ENCODE measurements at regions not wholly inside any gene's neighbourhood (a gene's known extent, or its start where the extent isn't known, plus 50 kb on each side); places are given as distances from the start of the nearest gene placed in this dataset.
"Not testable (repeated sequence)": the region's sequence is repeated elsewhere in the genome, so short reads cannot be mapped to it uniquely, and the experiment has no call there.

DNA sequence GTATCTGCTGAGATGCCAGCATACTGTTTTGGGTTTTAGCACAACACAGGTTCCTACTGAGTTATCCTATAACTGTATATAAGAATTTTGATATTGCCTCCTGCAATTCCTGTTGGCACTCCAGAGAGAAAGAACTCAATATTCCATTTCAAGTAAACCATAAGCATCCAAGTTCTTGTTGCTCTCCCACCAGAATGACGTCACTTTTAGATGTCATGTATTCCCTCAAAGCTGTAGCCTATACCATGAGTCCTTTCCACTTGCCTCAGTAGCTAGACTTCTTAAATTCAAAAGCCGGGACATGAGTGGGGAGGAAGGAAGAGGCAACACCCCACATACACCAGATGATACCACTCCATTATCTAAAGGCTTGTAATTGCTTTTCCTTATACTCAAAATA lies 171.5 kb downstream of the ALDH8A1 start:
- no peak for DNase-seq

DNA sequence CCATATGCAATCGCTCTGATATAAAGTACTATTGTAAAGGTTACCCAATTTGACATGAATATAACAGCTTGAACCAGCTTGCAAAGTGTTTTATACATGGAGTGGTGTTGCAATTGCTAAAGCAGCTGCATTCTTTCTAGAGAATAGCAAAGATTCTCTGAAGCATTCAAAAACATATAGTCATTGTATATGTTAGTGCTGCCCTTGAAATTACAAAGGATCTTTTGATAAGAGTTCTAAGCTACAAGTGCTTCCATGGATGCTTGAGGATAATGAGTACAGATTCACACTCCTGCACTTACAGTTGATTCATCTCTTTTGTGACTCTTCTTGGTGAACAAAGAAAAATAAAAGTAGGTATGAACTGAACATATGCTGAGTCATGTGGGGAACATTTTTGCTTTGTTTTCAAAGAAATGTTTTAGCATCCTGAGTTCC lies 175.7 kb downstream of the ALDH8A1 start:
- DNase-seq, result no peak

DNA sequence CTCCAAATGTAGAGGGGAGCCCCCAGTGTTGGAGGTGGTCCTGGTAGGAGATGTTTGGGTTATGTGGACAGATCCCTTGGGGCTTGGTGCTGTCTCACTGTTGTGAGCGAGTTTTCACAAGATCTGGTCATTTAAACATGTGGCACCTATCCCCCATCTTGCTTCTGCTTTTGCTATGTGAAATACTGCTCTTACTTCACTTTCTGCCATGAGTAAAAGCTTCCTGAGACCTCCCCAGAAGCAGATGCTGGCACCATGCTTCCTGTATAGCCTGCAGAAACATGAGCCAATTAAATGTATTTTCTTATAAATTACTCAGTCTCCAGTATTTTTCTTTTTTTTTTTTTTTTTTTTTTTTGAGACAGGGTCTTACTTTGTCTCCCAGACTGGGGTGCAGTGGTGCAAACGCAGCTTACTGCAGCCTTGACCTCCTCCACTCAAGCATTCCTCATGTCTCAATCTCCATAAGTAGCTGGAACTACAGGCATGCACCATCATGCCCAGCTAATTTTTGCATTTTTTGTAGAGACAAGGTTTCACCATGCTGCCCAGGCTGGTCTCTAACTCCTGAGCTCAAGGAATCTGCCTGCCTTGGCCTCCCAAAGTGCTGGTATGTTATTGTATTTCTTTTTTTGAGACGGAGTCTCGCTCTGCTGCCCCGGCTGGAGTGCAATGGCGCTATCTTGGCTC lies 177.1 kb downstream of the ALDH8A1 start:
- DNase-seq, result no peak

DNA sequence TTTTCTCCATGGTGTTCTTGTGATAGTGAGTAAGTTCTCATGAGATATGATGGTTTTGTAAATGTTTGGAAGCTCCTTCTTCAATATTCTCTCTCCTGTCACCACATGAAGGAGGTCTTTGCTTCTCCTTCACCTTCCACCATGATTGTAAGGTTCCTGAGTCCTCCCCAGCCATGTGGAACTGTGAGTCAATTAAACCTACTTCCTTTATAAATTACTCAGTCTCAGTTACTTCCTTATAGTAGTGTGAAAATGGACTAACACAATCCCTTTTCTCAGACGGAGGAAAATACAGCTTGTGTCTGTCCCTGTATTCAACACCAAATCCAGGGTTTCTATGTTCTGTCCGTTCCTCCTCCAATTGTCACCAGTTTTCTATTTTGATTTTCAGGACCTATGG lies 181.0 kb downstream of the ALDH8A1 start:
- no peak for DNase-seq

DNA sequence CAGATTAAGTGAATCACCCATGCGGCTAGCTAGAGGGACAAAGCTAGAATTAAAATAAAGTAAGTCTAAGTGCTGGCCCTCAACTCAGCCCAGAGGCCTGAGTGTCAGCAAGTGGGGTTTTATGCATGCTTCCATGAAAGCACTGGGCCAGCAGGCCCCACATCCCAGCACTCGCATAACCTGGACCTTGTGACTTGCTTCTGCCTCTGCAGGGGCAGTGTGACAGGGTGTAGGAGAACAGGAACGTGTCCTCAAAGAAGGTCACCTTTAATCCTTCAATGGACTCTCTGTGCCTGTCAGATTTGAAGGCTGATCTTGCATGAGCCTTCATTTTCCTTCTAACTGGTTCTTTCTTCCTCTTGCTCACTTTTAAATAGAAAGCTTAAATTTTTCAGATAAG lies 183.4 kb downstream of the ALDH8A1 start:
- no peak for DNase-seq

DNA sequence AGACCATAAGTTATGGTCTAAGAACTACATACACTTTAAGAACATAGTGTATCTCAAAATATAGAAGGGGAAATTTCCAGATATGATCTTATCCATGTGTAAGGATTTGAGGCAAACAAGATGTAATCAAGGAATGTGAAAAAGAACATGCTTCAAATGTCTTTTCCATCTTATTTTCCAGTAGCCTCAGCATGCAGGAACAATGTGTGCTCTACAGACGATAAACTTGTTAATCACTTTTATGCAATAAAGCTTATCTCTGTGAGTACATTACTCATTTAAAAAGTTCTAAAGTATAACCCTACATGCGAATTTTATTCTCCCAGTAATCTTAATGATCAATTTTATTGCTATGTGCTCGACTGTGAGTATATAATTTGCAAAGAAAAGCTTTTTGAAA lies 185.2 kb downstream of the ALDH8A1 start:
- no peak for DNase-seq

DNA sequence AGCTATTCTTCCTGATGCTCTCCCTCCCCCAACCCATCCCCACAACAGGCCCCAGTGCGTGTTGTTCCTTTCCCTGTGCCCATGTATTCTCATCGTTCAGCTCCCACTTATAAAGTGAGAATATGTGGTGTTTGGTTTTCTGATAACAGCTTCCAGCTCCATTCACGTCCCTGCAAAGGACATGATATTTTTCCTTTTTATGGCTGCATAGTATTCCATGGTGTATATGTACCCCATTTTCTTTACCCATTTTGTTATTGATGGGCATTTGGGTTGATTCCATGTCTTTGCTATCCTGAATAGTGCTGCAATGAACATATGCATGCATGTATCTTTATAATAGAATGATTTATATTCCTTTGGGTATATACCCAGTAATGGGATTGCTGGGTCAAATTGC lies 186.3 kb downstream of the ALDH8A1 start:
- not testable (repeated sequence) for DNase-seq

DNA sequence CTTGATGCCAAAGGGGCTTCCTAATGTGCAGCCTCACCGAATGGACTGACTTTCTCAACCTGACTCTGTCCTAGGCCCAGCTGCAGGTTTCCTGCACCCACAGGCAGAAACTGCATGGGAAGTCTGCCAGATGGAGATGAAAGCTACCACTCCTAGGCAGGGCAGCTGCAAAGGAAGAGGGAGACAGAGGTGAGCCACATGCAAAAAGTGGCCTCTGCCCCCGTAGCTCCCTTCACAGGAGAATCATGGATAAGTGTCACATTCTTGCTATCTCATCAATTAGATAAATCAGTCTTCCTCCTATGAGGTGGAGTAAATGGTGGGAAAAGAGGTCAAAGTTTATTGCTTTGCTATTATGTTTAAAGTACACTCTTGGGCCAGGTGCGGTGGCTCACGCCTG lies 191.3 kb downstream of the ALDH8A1 start:
- no peak for DNase-seq

DNA sequence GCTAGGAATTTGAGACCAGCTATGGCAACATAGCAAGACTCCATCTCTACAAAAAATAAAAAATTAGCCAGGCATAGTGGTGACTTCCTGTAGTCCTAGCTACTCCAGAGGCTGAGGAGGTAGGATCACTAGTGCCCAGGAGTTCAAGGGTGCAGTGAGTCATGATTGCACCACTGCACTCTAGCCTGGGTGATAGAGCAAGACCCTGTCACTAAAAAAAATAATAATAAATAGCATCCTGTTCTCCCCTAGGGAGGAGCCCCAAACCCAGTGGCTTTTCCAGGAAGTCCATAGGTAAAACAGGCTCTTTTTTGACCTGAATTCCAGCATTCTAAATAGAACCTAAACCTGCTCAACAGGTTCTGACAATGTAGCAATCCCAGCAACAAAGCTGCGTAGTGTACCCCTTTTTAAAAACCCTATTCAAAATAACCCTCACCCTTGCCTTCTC lies 192.0 kb downstream of the ALDH8A1 start:
- no peak for DNase-seq

DNA sequence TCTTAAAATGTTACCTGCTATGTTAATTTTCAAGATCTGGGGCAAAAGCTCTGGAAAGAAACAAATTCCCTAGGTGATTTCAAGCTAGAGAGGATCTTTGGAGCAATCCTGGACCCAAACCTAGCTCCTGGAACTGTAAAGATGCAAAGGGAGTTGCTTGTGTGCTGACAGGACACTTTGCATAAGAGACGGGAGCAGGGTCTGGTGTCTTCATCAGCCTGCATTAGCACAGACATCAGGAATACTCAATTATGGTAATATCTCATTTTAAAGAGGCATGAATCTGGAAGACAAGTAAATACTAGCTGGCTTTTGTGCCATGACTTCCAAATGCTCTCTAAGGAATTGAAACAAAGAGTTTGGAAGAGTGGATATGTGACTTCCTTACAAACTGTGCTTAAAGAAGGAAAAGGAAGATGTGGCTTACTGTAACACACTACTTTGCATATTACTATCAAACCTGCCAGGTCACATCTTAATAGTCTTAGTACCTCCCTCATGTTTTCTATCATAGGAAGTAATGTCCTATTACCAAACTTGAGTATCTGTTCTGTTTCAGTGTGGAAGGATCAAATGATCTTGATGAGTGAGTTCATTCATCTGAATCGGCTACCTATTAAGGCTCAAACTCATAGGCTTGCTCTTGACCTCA lies 193.4 kb downstream of the ALDH8A1 start:
- DNase-seq, result no peak

DNA sequence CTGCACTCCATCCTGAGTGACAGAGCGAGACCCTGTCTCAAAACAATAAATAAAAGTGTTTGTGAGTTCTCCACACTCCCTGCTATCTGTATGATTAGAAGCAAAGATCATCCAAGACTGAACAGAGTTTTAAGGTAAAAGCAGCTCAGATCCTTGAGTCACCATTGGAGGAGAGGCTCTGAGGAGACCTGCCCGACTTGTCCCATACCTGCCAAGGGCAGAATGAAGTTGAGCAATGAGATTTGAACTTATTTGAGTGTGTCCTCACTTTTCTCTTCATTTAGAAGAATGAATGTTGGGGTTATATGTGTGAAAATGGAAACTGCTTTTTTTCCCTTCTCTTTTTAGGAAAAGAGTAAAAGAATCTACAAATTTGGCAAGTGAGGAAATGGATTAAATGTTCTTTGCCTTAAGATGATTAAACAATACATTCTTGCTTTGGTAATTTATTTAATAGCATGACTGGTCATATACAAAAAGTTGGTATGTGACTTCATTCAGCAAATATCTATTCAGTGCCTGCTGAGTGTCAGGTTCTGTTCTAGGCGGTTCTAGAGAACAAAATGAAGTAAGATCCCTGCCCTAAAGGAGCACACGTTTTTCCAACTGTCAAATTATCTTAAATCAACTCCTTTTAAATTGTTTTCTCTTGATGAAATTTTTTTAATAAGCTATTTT lies 195.7 kb downstream of the ALDH8A1 start:
- no peak for DNase-seq

DNA sequence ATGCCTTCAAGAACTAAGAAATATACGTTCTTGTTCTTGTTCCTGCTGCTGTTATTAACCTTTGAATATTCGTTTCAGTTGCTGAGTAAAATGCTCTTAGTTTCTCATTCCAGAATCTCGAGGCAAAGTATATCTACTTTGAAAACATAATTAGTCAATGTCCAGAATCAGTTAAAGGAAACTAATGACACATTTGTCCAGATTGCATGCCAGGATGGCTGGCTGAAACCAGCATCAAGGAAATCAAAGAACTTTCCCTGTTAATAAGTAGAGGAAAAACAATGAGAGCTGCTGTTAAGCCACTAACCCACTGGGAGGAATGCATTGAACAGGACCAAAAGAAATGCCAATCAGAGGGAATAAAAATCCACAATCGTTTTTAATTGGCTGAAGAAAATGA lies 196.9 kb downstream of the ALDH8A1 start:
- no peak for DNase-seq

DNA sequence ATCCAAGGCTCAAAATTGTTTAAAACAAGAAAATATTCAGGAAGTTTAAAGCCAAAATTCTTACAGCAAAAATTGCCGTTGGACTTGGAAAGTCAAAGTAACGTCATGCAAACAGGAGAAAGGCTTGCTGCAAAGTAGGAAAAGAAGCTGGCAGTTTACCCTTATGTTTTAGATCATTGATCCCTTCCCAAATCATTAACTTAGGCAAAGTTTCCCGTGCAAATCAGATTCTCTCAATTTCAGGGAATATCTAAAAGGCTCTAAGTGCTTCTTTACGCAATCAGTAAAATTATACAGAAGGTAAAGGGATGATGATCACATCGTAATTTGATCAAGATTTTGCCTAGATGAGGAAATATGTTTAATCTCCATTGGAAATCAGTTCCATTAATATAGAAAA lies 197.5 kb downstream of the ALDH8A1 start:
- no peak for DNase-seq

DNA sequence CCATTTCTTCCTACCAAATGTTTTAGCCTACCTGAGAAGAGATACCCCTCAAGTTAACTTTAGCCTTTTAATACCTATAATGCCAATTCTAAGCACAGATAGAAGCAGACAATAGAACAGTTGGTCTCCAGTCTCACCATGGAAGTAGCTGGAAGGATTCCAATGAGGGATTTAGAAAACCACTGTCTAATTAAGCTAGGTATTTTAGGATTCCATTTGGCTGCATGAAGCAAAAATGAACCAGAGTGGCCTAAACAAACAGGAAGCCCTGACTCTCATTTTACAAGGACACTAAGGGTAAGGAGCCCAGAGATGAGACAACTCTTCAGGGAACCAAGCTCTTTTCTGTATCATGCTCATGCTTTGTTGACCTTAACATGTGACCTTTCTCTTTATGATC lies 199.2 kb downstream of the ALDH8A1 start:
- DNase-seq, result no peak

DNA sequence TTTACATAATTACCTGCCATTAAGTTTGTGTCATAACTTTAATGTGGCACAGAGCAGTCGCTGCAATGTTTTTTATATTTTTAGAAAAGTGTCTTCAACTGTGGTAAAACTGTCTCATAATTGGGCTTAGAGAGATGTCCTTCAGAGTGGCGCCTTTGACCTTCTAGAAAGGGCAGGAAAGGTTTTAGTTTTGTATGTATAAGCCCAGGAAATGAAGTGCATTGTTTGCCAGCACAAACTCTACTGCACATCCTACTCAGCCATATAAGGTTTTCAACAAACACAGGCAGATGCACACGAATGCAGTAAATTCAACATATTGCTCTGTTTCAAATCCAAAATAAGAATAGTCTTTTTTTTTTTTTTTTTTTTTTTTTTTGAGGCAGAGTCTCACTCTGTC lies 201.4 kb downstream of the ALDH8A1 start:
- DNase-seq, result no peak

DNA sequence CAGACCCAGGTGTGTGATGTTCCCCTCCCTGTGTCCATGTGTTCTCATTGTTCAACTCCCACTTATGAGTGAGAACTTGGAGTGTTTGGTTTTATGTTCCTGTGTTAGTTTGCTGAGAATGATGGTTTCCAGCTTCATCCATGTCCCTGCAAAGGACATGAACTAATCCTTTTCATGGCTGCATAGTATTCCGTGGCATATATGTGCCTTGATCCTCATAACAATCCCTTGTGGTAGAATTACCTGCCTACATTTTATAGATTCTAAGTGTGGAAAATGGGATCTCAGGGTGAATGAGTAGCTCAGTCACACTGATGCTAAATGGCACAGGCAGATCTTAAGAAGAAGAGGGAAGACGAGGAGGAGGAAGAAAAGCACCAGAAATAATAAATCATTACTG lies 202.7 kb downstream of the ALDH8A1 start:
- not testable (repeated sequence) for DNase-seq

DNA sequence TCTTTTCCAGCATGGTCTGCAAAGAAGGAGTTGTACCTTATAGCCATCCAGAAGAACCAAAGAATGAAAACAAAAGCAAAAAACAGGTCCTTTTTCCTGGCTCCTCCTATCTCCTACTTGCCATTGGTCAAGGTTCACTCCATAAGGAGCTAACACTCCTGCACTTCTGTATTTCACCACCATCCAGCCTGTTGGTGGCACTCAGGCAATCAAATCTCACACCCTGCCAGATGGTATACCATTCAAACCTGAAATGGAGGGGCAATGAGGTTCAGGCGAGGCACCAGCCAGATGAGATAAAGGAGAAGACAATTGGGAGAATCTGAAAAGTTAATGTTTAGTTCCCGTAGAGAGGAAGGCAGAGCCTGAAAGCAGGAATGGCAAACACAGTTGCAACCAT lies 203.8 kb downstream of the ALDH8A1 start:
- no peak for DNase-seq

DNA sequence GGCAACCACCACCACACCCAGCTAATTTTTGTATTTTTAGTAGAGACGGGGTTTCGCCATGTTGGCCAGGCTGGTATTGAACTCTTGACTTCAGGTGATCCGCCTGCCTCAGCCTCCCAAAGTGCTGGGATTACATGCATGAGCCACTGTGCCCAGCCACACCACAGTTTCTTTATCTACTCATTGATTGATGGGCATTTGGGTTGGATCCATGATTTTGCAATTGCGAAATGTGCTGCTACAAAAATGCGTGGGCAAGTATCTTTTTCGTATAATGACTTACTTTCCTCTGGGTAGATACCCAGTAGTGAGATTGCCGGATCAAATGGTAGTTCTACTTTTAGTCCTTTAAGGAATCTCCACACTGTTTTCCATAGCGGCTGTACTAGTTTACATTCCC lies 204.7 kb downstream of the ALDH8A1 start:
- not testable (repeated sequence) for DNase-seq

DNA sequence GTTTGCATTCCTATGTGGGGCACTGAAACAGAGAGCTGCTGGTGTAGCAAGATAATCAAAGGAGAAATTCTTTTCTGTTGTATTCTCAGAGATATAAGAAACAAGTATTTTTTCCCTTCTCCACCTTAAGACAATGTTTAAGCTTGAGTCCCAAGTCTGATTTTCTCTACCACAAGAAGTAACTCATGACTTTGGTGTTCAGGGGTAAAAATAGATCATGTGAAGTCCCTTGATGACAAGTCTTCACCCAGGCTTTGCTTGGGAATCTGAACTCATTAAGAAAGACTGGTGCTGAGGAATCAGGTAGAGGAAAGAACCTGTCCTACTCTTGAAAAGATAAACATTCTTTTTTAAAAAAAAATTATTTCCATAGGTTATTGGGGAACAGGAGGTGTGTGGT lies 205.6 kb downstream of the ALDH8A1 start:
- no peak for DNase-seq

DNA sequence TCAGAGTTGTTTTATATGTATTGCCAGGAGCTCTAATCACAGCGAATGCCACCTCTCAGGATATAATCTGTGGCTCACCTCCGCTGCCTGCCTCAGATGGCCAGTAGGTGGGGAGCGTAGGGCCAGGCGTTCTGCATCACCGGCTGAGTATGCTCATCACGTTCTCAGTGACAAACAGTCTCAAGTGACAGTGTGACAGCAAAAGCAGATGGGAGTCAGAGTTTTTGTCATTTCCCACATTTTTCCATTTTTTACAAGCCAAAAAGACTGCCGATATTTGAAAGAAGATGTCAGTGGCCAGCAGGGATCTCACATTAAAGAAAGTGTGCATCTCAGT lies 208.7 kb downstream of the ALDH8A1 start:
- DNase-seq, result no peak

DNA sequence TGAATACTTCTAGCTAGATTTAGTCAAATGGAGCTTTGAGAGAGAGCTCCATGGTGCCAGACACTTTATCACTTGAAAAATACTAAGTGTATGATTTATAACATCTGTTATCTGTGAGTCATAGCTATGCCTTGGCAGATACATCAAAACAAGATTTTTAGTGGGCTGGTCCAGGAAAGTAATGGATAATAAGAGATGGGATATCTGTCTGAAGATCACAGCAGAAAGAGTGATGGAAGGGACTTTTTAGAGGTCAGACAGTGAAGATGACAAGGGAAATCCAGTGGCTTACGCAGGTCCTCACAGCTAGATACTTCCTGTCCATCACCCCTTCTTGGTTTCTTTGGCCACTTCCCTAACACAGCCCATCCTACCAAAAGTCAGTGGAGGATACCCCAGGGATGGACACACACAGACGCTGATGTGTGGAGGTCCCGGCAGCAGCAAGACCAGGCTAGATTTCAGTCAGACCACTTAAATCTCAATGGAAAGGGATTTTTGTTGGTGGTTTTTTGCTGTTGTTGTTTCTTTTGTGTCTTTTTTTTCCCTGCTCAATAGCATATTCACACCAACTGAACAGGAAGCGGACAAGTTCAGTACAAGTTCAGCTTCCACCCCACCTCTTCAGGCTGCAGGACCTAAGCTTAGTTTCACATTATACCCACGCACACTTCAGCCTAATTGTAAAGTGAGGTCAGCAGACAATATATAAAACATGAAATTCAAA lies 209.3 kb downstream of the ALDH8A1 start:
- DNase-seq, result no peak

DNA sequence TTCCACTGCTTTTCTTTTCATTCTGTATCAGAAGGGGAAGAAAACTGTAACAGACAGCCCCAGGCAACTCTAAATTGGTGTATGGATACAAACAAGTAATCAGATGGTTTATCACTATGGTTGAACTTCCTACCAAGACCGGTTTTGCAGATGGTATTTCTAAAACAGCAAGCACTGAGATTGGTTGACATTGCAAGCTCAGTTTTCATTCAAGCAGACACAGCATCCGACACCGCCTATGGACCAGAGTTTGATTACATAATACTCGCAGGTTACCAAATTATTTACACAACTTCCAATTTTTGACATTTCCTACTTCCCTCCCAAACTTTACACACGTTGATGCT lies 209.9 kb downstream of the ALDH8A1 start:
- DNase-seq, result no peak

DNA sequence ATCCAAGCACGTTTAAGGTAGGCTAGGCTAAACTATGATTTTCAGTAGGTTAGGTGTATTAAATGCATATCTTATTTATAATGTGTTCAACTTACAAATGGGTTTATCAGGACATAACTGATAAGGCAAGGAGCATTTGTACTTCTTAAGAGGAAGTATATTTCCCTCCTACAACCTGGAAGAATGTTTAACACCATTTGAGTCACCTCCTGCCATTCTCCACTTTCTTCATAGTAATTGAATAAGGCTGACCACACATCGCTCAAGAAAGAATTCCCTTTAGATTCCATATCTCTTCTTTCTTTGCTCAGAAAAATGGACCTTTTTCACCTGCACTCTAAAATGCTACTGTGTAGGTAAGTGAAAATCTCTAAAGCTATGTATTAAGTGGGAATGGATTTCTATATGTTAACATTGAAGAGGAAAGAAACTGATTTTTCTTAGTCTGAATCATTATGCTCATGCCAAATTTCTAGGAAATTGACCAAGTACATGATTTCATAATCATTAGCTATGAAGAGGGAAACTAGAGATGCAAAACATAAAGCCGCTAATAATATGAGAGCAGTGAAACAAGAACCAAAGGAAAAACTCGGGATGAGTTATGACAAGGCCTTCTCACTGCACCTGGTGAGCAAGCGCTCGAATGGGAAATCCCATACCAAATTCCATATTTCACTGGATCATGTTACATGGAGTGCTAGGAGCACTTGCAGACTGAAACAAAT lies 210.4 kb downstream of the ALDH8A1 start:
- no peak for DNase-seq
